ENCODE measurements at regions not wholly inside any gene's neighbourhood (a gene's known extent, or its start where the extent isn't known, plus 50 kb on each side); places are given as distances from the start of the nearest gene placed in this dataset.
"Not testable (repeated sequence)": the region's sequence is repeated elsewhere in the genome, so short reads cannot be mapped to it uniquely, and the experiment has no call there.

DNA sequence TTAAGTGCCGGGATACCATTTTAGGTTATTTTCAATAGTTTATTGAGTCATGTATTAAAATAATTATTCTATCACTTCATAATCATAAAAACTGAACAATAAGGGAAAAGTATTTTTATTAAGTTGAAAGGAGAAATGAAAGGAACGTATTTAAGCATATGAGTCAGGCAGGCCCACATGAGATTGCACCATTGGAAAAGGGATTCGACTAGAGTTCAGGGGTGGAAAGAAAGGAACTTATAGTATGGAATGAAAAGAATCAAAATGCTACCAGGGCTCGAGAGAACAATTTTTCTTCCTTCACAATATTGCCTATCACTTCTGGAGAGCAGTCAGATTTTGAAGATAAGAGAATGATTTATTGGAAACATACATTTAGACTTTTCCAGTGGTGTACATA lies 516.5 kb upstream of the NETO1 start:
- DNase-seq = no peak

DNA sequence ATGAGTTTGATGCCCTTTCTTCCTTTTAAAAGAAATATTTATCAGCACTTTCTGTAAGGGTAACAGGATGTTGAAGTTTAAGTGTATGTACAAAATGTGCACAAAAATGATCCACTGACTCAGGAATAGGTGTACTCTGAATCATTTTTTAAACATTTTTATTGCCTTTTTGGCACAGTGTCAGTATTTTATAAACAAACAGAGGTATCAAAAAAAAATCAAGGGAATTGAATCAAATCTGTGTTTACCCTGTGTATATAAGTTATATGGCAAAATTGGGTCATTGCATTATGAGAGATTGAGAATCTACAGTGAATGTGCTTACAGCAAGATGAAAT lies 513.9 kb upstream of the NETO1 start:
- DNase-seq = no peak

DNA sequence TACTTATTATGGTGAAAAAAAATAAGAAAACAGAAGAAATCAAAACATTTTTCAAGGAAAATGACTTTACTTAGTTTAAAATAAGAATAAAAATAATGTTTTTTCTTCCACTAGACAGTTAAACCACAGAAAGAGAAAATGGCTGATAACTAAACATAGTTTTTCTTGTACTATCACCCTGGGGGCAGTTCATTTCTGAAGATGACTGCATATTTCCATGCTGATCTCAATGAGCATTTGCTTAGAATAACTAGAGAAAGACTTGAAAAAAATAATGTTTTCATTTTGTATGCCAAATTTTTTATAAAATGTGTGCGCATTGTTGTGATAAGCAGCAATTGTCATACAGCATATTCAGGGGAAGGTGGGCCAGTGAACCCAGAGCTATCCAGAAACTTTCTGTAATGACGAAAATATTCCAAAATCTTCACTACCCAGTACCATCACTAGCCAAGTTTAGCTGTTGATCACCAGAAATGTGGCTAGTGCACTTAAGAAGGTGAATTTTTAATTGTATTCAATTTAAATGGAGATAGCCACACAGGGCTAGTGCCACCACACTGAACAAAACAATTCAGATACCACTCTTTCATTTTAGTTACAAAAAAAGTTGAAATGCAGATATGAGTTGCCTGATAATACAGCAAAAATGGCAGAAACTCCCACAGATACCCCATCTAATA lies 513.4 kb upstream of the NETO1 start:
- no peak for DNase-seq

DNA sequence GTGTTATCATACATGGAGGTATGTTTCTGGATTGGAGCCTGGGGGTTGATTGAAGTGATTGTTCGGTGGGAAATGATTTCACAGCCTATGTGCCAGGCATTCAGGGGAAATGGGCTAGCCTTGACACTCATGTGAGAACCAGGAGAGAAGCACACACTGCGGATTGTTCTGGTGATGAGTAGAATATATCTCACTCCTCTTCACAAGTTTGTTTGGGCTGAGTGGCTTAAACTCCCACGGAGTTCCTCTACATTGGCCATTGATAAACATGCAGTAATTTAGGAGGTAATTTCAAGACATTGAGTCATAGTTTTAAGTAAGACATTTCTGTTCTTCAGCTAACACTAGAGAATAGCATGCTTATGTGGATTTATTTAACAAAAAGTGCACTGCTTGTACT lies 498.9 kb upstream of the NETO1 start:
- no peak for DNase-seq

DNA sequence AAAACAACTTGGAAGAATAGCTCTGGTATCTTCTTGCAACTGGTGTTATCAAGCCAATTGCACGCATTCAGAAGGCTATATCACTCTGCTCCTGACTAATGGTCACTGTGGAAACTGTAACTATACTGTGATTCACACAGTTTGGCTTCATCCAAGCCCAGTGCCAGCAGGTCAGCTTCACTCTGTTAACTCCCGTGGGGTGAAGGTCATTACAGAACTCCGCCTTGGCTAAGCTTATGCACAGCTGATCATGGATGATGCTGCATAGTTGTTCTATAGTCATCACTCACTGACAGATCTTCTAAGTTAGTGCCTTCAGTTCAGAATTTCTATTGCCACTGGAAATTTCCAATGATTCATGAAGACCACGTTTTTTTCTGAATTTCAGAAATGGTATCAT lies 497.2 kb upstream of the NETO1 start:
- DNase-seq = no peak

DNA sequence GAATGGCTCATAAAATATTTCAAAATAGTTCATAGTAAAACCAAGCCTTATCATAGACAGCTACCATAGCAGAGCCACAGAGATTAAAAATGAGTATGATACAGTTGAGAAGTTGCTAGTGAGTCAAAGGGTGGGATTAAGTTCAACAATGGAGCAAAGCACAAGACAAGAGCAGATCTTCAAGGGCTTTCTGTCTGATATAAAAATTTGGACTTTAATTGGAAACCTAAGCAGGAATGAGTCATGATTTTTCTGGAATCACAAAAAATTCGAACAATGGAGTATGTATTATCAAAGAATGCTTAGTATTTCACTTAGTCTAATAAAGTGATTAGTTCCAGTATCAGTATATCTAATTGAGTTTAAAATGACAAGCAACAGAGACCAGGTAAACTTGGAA lies 487.3 kb upstream of the NETO1 start:
- no peak for DNase-seq

DNA sequence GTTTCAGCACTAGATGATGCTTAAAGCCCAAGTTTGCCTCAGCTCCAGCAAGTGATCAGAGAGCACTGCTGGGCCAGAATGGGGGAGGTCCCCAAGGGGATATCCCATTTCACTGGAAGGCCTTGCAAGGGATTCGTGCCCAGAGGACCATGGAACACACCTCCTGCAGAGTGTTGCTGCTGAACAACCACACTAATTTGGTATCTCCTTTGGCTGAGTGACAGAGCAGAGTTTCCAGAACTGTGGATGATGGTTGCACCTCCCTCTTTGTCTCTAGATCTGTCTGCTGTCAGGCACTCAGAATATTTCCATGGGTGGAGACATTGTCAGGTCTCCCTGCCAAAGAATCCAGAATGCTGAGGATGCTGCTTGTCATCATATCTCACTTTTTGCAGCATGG lies 484.8 kb upstream of the NETO1 start:
- no peak for DNase-seq

DNA sequence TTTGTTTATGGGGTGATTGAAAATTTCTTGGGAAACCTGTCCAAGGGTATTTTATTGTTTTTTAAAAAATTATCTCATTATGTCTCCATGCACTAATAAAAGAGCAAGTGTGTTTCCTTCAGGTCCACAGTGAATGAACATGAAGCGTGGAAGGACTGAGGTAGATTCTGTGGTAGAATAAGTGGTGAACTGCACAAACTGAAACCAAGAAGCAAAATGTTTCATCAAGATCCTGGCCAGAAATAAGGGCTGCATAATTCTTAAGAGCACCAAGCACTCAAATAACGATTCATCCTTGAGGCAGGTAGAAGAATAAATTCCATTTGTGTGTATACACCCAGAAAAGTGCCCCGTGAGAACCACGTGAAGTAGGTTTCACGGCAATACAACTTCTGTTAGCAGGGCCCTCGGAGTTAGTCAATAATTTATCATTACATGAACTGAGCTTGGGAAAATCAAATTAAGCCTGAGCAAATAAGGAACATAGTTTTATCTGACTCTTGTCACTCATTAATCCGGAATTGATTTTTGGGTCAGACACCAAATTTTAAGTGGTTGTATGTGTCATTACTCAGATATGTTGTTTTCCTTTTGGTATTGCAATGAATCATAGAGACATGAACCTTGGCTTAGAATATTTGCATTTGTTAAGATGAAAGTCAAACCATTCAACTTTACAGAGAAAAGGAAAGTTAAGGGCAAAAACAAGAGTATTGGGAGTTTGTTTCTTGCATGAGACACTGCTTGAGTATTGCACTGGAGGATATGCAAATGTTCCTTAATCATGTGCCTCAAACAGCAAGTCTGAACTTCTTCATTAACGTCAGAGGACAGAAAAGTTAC lies 472.6 kb upstream of the NETO1 start:
- no peak for DNase-seq

DNA sequence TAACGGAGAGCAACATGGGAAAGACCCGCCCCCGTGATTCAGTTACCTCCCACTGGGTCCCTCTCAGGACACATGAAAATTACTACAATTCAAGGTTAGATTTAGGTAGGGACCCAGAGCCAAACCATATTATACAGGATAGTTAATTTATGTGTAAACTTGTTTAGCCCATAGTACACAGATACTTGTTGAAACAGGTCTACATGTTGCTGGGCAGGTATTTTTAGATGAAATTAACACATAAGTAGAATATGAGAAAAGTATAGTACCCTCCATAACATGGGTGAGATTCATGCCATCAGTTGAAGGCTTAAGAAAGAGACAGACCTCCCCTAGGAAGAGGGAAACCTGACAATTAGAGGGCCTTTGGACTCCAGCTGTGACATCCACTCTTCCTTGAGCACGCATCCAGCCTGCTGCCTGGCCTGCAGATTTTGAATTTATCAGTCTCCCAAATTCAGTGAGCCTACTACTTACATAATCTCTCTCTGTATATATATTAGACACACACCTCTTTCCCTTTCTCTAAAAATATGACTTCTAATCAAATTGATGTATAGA lies 463.5 kb upstream of the NETO1 start:
- no peak for DNase-seq

DNA sequence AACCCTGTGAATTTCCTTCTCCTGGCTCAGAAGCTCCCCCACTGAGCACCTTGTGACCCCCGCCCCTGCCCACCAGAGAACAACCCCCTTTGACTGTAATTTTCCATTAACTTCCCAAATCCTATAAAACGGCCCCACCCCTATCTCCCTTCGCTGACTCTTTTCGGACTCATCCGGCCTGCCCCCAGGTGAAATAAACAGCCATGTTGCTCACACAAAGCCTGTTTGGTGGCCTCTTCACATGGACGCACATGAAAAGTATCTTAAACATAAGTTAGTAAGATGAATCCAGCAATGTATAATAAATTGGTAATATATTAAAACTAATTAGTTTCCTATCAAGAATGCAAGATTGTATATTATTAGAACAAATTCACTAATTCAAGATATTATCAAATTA lies 462.3 kb upstream of the NETO1 start:
- DNase-seq = not testable (repeated sequence)

DNA sequence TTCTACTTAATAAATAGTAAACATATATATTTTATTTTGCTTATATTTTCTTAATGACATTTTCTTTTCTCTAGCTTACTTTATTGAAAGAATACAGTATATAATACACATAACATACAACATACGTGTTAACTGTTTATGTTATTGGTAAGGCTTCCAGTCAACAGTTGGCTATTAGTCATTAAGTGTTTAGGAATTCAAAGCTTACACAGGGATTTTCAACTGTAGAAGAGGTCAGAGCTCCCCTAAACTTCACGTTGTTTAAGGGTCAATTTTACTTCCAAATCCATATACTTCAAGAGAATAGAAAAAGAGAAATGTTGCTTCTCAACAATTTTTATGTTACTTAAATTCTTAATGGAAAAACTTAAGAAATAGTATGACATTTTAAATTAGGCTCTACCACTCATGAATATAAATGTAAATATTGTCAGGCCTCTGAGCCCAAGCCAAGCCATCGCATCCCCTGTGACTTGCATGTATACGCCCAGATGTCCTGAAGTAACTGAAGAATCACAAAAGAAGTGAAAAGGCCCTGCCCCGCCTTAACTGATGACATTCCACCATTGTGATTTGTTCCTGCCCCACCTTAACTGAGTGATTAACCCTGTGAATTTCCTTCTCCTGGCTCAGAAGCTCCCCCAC lies 456.5 kb upstream of the NETO1 start:
- DNase-seq = not testable (repeated sequence)

DNA sequence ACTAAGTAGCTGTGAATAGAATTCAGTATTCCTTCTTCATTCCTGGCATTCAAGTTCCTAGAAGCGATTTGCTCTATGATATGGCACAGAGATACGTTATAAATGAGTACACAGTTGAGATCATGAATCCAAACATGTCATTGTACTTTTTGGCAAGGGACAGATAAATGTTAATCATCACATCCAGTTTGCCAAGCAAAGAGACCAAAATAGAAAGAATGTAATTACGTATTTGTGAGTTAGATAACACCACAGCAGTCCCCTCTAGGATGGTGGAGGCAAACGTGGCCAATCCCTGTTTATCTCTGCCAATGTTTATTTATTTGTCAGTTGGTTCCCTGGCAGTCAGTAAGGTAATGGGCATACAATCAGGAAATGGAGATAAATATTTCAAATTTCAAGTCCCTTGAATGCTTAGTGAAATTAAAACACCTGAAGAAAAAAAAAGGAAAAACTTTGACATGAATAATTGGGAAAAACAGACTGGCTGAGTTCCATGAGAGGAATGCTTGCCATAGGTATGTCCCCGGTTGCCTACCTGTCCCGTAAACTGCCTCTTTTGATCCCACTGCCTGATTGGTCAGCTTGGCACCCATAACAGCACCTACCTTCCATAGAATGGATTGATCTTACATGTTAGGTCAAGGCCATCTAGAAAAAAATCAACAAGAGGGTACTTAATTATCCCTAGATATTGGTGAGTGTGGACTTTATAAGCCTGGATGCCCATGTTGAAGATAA lies 451.1 kb upstream of the NETO1 start:
- DNase-seq = no peak

DNA sequence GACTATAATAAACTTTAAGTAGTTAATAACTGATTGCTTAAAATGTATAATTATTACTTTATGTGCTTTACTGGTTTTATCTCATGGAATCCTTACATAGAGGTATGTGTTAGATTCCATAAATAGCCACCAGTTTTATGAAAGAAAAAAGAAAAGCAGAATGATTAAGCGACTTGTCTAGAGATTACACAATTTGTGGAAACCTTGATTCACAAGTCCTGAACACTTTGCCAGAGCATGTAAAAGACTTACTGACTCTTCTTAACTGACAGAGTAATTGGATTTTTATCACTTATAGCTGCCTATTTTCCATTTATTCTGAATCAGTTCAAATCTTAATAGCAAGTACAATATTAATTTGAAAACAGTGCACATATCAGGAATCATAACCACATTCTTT lies 448.7 kb upstream of the NETO1 start:
- no peak for DNase-seq

DNA sequence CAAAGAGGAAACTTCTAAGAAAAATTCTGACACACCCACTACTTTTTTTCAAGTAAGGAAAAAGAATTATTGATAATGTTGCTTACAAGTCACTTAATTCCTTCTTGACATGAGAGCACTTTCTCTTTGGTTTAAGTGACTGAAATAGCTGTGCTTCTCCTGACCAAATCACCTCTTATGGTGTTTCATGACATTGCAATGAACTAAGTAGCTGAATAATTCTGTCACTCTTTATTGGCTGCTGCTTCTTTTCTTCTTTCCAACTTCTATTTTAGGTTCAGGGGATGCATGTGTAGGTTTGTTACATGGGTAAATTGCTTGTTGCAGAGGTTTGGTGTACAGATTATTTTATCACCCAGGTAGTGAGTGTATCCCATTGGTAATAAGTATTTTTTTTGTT lies 447.6 kb upstream of the NETO1 start:
- DNase-seq = no peak

DNA sequence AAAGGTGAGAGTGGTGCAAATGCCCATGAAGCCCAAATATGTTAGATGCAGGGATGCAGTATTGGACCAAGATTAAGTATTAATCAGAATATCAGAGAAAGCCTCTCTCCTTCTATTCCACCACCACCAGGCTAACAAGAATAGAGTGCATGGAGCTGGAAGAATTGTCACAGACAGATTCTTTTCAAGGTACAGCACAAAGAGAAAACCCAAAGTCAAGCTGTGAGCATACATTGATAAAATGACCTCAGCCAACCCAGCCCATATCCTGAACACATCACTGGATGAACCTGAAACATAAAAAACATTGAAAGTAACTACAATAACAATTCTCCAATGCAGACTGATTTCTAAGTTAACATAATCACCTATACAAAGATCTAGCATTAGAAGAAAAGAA lies 445.7 kb upstream of the NETO1 start:
- DNase-seq = no peak

DNA sequence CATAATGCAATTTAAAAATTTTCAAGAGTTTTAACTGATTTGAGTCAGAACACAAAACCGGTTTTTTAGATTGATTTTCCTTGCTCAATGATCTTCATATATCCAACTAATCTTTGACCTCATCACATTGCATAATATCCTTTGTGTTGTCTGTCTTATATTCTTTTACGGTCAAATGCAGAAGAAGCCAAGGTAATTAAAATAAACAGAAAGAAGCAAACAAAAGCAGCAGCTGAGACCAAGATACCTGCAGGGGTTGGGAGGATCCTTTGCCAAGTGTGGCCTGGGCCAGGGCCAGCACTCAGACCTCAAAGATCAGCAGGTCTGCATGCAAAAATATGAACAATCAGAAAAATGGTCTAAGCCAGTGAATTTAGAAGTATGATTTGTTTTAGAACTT lies 428.9 kb upstream of the NETO1 start:
- no peak for DNase-seq

DNA sequence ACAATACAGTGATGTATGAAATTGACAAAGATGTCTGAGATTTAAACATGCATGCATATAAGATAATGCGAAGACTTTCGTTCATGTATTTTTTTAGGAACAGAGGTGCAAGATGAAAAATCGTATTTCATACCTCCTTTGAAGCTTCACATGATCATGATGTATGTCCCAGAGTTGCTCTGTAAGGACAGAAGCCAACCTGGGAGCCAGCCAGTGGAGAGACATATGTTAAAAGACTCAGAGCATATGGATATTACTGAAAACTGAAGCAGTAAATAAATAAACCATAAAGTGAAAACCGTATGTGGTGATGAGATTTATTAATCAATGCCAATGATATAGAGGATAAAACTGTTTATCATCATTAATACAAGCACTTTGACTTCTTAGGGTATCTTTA lies 424.4 kb upstream of the NETO1 start:
- DNase-seq = no peak

DNA sequence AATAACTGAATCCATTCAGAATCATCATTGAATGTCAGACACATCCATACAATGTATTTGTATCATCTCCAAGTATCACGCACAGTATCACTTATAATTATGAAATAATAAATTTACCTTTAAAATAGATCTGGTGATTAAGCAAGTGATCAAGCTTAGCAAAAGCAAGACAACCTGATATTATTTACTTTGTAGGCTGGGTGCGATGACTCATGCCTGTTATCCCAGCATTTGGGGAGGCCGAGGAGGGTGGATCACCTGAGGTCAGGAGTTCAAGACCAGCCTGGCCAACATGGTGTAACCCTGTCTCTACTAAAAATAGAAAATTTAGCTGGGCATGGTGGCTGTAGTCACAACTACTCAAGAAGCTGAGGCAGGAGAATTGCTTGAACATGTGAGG lies 421.0 kb upstream of the NETO1 start:
- no peak for DNase-seq

DNA sequence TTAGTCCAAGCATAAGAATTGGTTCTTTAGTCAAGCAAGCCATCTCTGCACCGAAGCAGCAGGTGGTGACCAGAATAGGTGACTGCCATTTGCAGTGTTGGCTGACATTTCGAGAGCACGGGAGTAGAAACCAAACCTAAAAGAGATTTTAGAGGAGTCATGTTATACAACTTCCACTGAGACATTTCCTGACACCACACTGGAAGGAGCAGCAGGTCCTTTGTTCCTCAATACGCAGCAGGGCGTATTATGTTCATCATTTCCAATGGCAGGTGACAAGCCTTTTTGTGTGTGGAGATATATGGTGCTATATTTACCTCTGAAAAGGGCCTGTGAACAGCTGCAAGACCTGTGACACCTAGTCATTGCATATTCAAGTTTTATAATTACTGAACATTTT lies 418.8 kb upstream of the NETO1 start:
- DNase-seq = no peak

DNA sequence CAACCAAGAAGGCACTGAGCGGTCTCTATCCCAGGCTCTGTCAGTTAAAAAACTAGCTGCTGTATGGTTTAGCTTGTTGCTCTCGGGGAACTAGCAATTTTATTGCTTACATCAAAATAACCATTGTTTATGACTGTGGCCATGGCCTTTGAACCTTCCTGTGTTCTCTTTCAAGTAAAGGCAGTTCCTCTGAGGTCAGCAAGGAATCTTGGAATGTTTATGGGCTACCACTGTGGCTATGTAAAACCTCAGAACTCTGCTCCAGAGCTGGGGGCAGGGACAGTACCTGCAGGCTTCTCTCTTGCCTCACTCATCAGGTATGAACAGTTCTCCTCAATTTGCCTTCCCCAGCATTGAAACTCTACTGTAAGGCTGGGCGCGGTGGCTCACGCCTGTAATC lies 416.0 kb upstream of the NETO1 start:
- DNase-seq = no peak

DNA sequence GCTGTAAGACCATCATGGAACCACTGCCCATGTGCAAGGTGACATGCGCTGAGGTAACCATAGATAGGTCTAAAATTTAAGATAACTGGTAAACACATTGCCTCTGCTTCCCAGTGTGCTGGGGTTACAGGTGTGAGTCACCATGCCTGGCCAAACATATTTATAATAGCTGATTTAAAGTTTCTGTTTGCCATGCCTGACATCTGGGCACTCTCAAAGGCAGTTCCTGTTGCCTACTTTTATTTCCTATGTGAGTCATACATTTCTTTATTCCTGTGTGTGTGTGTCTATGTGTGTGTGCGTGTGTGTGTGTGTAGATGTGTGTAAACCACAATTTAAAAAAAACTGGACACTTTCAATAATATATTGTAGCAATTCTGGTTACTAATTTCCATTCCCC lies 415.2 kb upstream of the NETO1 start:
- DNase-seq = no peak

DNA sequence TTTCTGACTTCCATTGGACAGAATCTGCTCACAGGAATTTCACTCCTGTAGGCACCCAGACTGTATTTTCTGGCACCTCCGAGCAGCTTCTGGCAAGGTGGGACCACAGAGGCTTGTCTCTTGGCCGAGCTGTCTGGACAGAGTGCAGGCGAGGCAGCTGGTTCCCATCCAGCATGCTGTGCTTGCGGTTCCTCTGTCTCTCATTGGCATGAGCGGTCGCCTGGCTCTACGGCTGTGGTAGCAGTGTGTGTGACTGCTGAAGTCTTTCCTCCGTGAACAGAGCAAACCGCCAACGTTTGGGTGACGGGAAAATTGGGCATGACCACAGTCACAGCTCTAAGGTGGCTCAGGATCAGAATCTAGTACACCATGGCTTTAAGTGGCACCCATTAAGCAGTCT lies 411.7 kb upstream of the NETO1 start:
- DNase-seq = no peak
